HG03558 (cell line): ENCODE measurements at regions not wholly inside any gene's neighbourhood (a gene's known extent, or its start where the extent isn't known, plus 50 kb on each side); places are given as distances from the start of the nearest gene placed in this dataset.
"Not testable (repeated sequence)": the region's sequence is repeated elsewhere in the genome, so short reads cannot be mapped to it uniquely, and the experiment has no call there.

Experiments used
- ATAC-seq: cut with Tn5 transposase; IDR thresholded peaks from one replicate; pipeline ENCODE4 v1.9.1; 2021; ENCODE audit warnings: moderate number of reproducible peaks; ENCODE audit not compliant: unreplicated experiment; ENCODE audit errors: extremely low read depth

GRCh38 chr7:17109020-17109419 is 189.4 kb upstream of the AHR start:
- no peak for ATAC-seq

GRCh38 chr7:17113770-17114169 is 184.7 kb upstream of the AHR start:
- not testable (repeated sequence) for ATAC-seq

- no peak for ATAC-seq
These were observed 180.0 kb upstream of the AHR start for GRCh38 chr7:17118412-17118811.

GRCh38 chr7:17120756-17121155 is 177.7 kb upstream of the AHR start:
- no peak for ATAC-seq

- ATAC-seq, result no peak
These were observed 176.8 kb upstream of the AHR start for GRCh38 chr7:17121671-17122070.

GRCh38 chr7:17123020-17123419 is 175.4 kb upstream of the AHR start:
- no peak for ATAC-seq

- peak; percentile 78 for ATAC-seq
These were observed 171.8 kb upstream of the AHR start for GRCh38 chr7:17126413-17127268.

- no peak for ATAC-seq
These were observed 169.2 kb upstream of the AHR start for GRCh38 chr7:17129218-17129617.

GRCh38 chr7:17130281-17131059 is 168.0 kb upstream of the AHR start:
- no peak for ATAC-seq

- no peak for ATAC-seq
These were observed 167.4 kb upstream of the AHR start for GRCh38 chr7:17131060-17131345.

GRCh38 chr7:17131983-17132655 is 166.3 kb upstream of the AHR start:
- ATAC-seq, result no peak

- no peak for ATAC-seq
These were observed 165.7 kb upstream of the AHR start for GRCh38 chr7:17132726-17133125.

GRCh38 chr7:17133977-17134376 is 164.5 kb upstream of the AHR start:
- no peak for ATAC-seq

GRCh38 chr7:17134786-17135185 is 163.7 kb upstream of the AHR start:
- peak; percentile 82 for ATAC-seq

GRCh38 chr7:17136126-17136525 is 162.3 kb upstream of the AHR start:
- ATAC-seq, result no peak

GRCh38 chr7:17139081-17139480 is 159.4 kb upstream of the AHR start:
- ATAC-seq, result no peak

GRCh38 chr7:17140406-17140805 is 158.0 kb upstream of the AHR start:
- no peak for ATAC-seq

- ATAC-seq, result no peak
These were observed 155.5 kb upstream of the AHR start for GRCh38 chr7:17142831-17143541.

- ATAC-seq, result no peak
These were observed 154.1 kb upstream of the AHR start for GRCh38 chr7:17144322-17144721.

- ATAC-seq, result no peak
These were observed 151.8 kb upstream of the AHR start for GRCh38 chr7:17146621-17147020.

- ATAC-seq, result no peak
These were observed 151.0 kb upstream of the AHR start for GRCh38 chr7:17147409-17147808.
